HCT116 (cell line): ENCODE measurements at regions not wholly inside any gene's neighbourhood (a gene's known extent, or its start where the extent isn't known, plus 50 kb on each side); places are given as distances from the start of the nearest gene placed in this dataset.

ENCODE experiments used
- CEBPB ChIP-seq: IDR thresholded peaks from 2 replicates; pipeline ENCODE4 v1.6.1; 2012; ENCODE audit warnings: low read depth
- CTCF ChIP-seq, 3 experiments: fragments of 200-600 bp in 1 of 3; sonication (generic) in 1 of 3; IDR thresholded peaks in 2 of 3; conservative IDR thresholded peaks in 1 of 3; 2 replicates each; pipeline ENCODE4 v1.5.1; 2012 to 2017; ENCODE audit warnings: low read depth in 2 of 3, low read length in 2 of 3, antibody characterized with exemption in 1 of 3, borderline replicate concordance in 1 of 3, control low read depth in 1 of 3, mild to moderate bottlenecking in 1 of 3, mixed read lengths in 1 of 3, mixed run types in 1 of 3, moderate library complexity in 1 of 3; ENCODE audit not compliant: insufficient read depth in 1 of 3
- ELF1 ChIP-seq: IDR thresholded peaks from 2 replicates; pipeline ENCODE4 v1.6.1; 2012; ENCODE audit warnings: low read depth, borderline replicate concordance
- EZH2 ChIP-seq: fragments of 200-600 bp; sonication (generic); IDR thresholded peaks from 2 replicates; pipeline ENCODE4 v1.6.1; 2017; ENCODE audit warnings: antibody characterized with exemption, mixed run types
- EZH2phosphoT487 ChIP-seq: fragments of 200-600 bp; IDR thresholded peaks from 2 replicates; pipeline ENCODE4 v1.6.1; 2018; ENCODE audit warnings: antibody characterized with exemption, borderline replicate concordance
- POLR2A ChIP-seq: IDR thresholded peaks from 2 replicates; pipeline ENCODE4 v1.7.0; 2011; ENCODE audit warnings: borderline replicate concordance; ENCODE audit not compliant: insufficient read depth, insufficient read length; ENCODE audit errors: extremely low read depth
- POLR2AphosphoS5 ChIP-seq: IDR thresholded peaks from 2 replicates; pipeline ENCODE4 v1.6.1; 2011; ENCODE audit warnings: mild to moderate bottlenecking, low read depth, low read length, moderate library complexity
- SIN3A ChIP-seq: IDR thresholded peaks from 2 replicates; pipeline ENCODE4 v1.6.1; 2012; ENCODE audit warnings: low read depth
- SP1 ChIP-seq: IDR thresholded peaks from 2 replicates; pipeline ENCODE4 v1.6.1; 2012; ENCODE audit warnings: low read depth
- TF ChIP-seq, protein P1 (sequence below): IDR thresholded peaks from 2 replicates; pipeline ENCODE4 v1.6.1; 2012; ENCODE audit warnings: low read depth
- TF ChIP-seq, protein P2 (sequence below): IDR thresholded peaks from 2 replicates; pipeline ENCODE4 v1.6.1; 2011; ENCODE audit warnings: mild to moderate bottlenecking, low read length, moderate library complexity; ENCODE audit not compliant: insufficient replicate concordance; ENCODE audit errors: extremely low read depth

DNA sequence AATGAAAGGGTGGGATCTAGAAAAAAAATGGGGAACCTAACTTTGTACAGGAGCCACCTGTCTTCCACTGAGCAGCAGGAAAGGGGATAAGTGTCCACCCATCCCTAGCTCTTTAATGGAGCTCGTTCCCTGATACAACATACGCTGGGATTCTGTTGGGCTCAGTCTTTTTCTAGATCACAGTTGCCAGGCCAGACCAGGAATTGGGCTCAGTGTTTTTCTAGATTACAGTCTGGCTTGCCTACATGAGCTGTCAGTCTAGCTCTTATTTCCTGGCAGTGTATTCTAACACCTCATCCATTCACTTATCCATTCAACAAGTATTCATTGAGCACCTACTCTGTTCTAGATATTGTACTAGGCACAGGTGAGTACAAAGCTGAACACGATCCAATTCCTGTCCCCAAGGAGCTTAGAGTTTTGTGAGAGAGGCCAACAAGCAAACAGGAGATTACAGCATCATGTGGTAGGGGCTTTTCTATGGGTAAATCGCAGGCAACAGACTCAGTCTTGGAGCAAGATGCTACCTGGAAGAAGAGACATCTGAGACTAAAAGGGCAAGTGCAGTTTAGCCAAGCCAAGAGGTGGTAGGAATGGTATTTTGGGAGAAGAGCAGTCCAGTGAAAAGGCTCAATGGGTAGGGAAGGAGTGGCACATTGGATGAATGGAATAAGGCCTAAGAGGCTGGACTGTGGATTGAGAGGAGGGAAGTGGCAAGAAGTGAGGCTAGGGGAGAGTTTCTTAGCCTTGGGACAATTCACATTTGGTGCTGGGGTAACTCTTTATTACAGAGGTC lies 138.0 kb upstream of the HS3ST2 start:
- TF ChIP-seq CTCF (IDR thresholded peaks at IDR 0.05 in 2 of 3, conservative IDR thresholded peaks at IDR 0.05 in 1 of 3; ENCODE audit: borderline replicate concordance in 1 of 3, insufficient read depth in 1 of 3, low read depth in 2 of 3, low read length in 2 of 3), result no peak
- no peak for TF ChIP-seq POLR2AphosphoS5
- no peak for TF ChIP-seq CEBPB
- TF ChIP-seq SIN3A, result no peak
- TF ChIP-seq, protein P1, sequence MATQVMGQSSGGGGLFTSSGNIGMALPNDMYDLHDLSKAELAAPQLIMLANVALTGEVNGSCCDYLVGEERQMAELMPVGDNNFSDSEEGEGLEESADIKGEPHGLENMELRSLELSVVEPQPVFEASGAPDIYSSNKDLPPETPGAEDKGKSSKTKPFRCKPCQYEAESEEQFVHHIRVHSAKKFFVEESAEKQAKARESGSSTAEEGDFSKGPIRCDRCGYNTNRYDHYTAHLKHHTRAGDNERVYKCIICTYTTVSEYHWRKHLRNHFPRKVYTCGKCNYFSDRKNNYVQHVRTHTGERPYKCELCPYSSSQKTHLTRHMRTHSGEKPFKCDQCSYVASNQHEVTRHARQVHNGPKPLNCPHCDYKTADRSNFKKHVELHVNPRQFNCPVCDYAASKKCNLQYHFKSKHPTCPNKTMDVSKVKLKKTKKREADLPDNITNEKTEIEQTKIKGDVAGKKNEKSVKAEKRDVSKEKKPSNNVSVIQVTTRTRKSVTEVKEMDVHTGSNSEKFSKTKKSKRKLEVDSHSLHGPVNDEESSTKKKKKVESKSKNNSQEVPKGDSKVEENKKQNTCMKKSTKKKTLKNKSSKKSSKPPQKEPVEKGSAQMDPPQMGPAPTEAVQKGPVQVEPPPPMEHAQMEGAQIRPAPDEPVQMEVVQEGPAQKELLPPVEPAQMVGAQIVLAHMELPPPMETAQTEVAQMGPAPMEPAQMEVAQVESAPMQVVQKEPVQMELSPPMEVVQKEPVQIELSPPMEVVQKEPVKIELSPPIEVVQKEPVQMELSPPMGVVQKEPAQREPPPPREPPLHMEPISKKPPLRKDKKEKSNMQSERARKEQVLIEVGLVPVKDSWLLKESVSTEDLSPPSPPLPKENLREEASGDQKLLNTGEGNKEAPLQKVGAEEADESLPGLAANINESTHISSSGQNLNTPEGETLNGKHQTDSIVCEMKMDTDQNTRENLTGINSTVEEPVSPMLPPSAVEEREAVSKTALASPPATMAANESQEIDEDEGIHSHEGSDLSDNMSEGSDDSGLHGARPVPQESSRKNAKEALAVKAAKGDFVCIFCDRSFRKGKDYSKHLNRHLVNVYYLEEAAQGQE, result no peak
- TF ChIP-seq POLR2A, result no peak
- no peak for TF ChIP-seq EZH2
- no peak for TF ChIP-seq EZH2phosphoT487
- no peak for TF ChIP-seq SP1
- TF ChIP-seq, protein P2, sequence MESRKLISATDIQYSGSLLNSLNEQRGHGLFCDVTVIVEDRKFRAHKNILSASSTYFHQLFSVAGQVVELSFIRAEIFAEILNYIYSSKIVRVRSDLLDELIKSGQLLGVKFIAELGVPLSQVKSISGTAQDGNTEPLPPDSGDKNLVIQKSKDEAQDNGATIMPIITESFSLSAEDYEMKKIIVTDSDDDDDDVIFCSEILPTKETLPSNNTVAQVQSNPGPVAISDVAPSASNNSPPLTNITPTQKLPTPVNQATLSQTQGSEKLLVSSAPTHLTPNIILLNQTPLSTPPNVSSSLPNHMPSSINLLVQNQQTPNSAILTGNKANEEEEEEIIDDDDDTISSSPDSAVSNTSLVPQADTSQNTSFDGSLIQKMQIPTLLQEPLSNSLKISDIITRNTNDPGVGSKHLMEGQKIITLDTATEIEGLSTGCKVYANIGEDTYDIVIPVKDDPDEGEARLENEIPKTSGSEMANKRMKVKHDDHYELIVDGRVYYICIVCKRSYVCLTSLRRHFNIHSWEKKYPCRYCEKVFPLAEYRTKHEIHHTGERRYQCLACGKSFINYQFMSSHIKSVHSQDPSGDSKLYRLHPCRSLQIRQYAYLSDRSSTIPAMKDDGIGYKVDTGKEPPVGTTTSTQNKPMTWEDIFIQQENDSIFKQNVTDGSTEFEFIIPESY, result no peak
- TF ChIP-seq ELF1, result no peak
